RWPE2 (cell line): ENCODE measurements at regions not wholly inside any gene's neighbourhood (a gene's known extent, or its start where the extent isn't known, plus 50 kb on each side); places are given as distances from the start of the nearest gene placed in this dataset.

Source experiments
- ATAC-seq: fragments of 200-7000 bp; cut with Tn5 transposase; 3 replicates; pipeline ENCODE4 v1.9.1; 2021; ENCODE audit warnings: low read depth
- DNase-seq: peaks from one replicate; pipeline ENCODE4 v3.0.0-alpha.2; 2020; ENCODE audit warnings: low spot score
- H3K27ac ChIP-seq: fragments of 450-650 bp; 2 replicates; pipeline ENCODE4 v1.5.1; 2017; ENCODE audit warnings: mild to moderate bottlenecking; ENCODE audit not compliant: poor library complexity, severe bottlenecking
- H3K27me3 ChIP-seq: fragments of 250-450 bp; sonication (Bioruptor Pico); 2 replicates; pipeline ENCODE4 v1.5.1; 2021; ENCODE audit warnings: mild to moderate bottlenecking, moderate library complexity; ENCODE audit not compliant: insufficient read depth, poor library complexity, severe bottlenecking
- H3K36me3 ChIP-seq: fragments of 250-450 bp; sonication (Bioruptor Pico); 2 replicates; pipeline ENCODE4 v1.5.1; 2020; ENCODE audit warnings: low read depth, mild to moderate bottlenecking, moderate library complexity
- H3K4me1 ChIP-seq: fragments of 250-450 bp; sonication (Bioruptor Pico); 2 replicates; pipeline ENCODE4 v1.5.1; 2021; ENCODE audit warnings: mild to moderate bottlenecking, moderate library complexity; ENCODE audit not compliant: insufficient read depth, poor library complexity, severe bottlenecking
- H3K4me3 ChIP-seq: fragments of 250-450 bp; sonication (Bioruptor Pico); 2 replicates; pipeline ENCODE4 v1.5.1; 2021; ENCODE audit warnings: mild to moderate bottlenecking, moderate library complexity; ENCODE audit not compliant: severe bottlenecking
- H3K9me3 ChIP-seq: fragments of 250-450 bp; sonication (Bioruptor Pico); 2 replicates; pipeline ENCODE4 v1.5.1; 2021; ENCODE audit warnings: mild to moderate bottlenecking, moderate library complexity; ENCODE audit not compliant: severe bottlenecking
- CTCF ChIP-seq: fragments of 450-650 bp; IDR thresholded peaks from one replicate; pipeline ENCODE4 v1.5.1; 2017; ENCODE audit warnings: mild to moderate bottlenecking, moderate library complexity; ENCODE audit not compliant: poor library complexity, severe bottlenecking

GRCh38 chr2:43124687-43125057 lies 101.7 kb downstream of the ZFP36L2 start:
- H3K27ac ChIP-seq = no peak overlapping the region
- no peak for ATAC-seq
- no peak for TF ChIP-seq CTCF
- no peaks in the 10 kb centered on the region for H3K27me3 ChIP-seq
- H3K36me3 ChIP-seq = no peaks in the 10 kb centered on the region
- H3K9me3 ChIP-seq = no peaks in the 10 kb centered on the region
- H3K4me1 ChIP-seq = peaks cover 2% of the 10 kb centered on the region
- DNase-seq = no peak
- no peak overlapping the region for H3K4me3 ChIP-seq

- Histone ChIP-seq H3K4me3 (no peak overlapping the region), H3K27ac (no peak overlapping the region), H3K9me3 (peaks cover 4% of the 10 kb centered on the region), H3K4me1 (no peaks in the 10 kb centered on the region), H3K36me3 (no peaks in the 10 kb centered on the region), H3K27me3 (no peaks in the 10 kb centered on the region)
- ATAC-seq (no peak), DNase-seq (peak; percentile 20)
- no peak for TF ChIP-seq CTCF
These were observed 102.3 kb downstream of the ZFP36L2 start for GRCh38 chr2:43123981-43124686.

GRCh38 chr2:43123486-43123885 lies 102.9 kb downstream of the ZFP36L2 start:
- H3K27ac ChIP-seq = no peak overlapping the region
- no peak overlapping the region for H3K4me3 ChIP-seq
- H3K9me3 ChIP-seq = peaks cover 10% of the 10 kb centered on the region
- H3K27me3 ChIP-seq = no peaks in the 10 kb centered on the region
- DNase-seq (peak; percentile 39), ATAC-seq (no peak)
- TF ChIP-seq CTCF = no peak
- no peaks in the 10 kb centered on the region for H3K4me1 ChIP-seq
- no peaks in the 10 kb centered on the region for H3K36me3 ChIP-seq

GRCh38 chr2:43123028-43123427 lies 103.4 kb downstream of the ZFP36L2 start:
- no peak for ATAC-seq

More at GRCh38 chr2:43123028-43123427, 103.4 kb downstream of the ZFP36L2 start:
- peak; percentile 33 for DNase-seq
- no peak overlapping the region for H3K4me3 ChIP-seq
- H3K36me3 ChIP-seq = no peaks in the 10 kb centered on the region
- H3K27me3 ChIP-seq = no peaks in the 10 kb centered on the region
- H3K9me3 ChIP-seq = peaks cover 10% of the 10 kb centered on the region
- H3K27ac ChIP-seq = no peak overlapping the region
- no peak for TF ChIP-seq CTCF
- no peaks in the 10 kb centered on the region for H3K4me1 ChIP-seq
